COLO829 (cell line): ENCODE measurements at regions not wholly inside any gene's neighbourhood (a gene's known extent, or its start where the extent isn't known, plus 50 kb on each side); places are given as distances from the start of the nearest gene placed in this dataset.

Experiments used
- DNase-seq: peaks from one replicate; pipeline ENCODE4 v3.0.0; 2012; ENCODE audit warnings: low spot score

DNA sequence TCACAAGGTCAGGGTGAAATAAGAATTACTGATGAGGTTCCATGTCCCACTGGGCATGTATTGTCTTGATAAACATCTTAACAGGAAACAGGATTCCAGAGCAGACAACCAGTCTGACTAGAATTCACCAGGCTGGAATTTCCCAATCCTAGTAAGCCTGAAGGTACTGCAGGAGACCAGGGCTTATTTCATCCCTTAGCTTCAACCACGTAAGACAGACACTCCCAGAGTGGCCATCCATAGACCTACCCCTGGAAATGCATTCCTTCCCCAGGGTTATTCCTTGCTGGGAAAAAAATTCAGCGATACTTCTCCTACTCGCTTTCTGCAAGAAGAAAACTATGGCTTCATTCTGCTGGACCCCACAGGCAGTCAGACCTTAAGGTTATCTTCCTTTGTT lies 785.4 kb downstream of the NR2F1-AS1 start:
- no peak for DNase-seq

- no peak for DNase-seq
Measured at GRCh38 chr5:92780057-92780456, 801.0 kb downstream of the NR2F1-AS1 start.

DNA sequence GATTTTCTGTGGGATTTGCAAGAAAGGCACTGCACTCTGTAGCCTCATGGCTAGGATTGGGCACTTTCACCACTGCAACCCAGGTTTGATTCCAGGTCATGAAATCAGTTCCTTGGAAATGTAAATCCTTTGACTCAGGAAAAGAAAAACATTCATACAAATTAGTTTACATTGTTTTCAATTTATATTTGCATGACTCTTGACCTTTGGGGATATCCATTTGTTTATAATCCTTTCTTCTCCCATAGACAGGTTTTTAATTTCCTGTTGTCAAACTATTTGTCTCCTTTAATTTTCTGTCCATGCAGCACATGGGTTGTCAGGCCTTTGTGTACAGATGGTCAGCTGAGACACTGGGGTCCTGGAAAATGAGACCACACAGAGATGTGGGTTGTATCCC lies 801.5 kb downstream of the NR2F1-AS1 start:
- no peak for DNase-seq

- DNase-seq = no peak
Measured at GRCh38 chr5:92778261-92778660, 802.8 kb downstream of the NR2F1-AS1 start.

DNA sequence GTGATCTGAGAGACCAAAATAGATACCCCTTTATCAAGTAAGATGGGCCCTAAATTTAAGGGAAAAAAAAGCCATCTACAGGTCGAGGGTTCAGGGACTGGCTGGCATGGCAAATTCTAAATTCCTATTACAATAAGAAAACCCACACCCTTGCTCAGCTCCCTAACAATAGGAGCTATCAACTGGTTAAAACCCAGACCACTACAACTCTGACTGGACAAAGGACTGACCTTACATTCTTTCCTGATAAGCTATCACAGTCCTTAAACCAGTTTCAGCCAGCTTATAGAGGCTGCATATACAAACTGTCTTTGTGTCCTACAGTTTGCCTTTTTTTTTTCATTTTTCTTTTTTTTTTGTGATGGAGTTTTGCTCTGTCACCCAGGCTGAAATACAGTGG lies 803.6 kb downstream of the NR2F1-AS1 start:
- no peak for DNase-seq

GRCh38 chr5:92775711-92776615 lies 805.1 kb downstream of the NR2F1-AS1 start:
- no peak for DNase-seq

DNA sequence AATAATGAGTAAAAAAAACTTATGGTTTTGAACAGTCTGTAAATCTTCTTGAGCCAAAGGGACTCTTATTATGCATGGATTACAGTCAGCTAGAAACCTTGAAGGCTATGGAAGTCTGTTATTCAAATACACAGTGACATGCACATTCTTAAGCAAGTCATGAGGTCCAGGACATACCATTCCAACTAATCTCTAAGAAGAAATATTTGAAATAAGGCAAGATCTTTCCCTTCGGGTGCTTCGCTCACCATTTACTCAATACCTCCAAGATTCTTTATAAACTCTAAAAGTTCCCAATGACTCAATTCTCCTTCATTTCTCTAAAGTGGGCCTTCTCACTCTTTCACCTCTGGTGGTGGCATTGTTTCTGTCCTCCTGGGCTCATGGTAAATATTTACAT lies 811.0 kb downstream of the NR2F1-AS1 start:
- DNase-seq = no peak

GRCh38 chr5:92761585-92761984 lies 819.4 kb downstream of the NR2F1-AS1 start:
- peak; percentile 69 for DNase-seq

GRCh38 chr5:92760550-92760949 lies 820.5 kb downstream of the NR2F1-AS1 start:
- DNase-seq = no peak

DNA sequence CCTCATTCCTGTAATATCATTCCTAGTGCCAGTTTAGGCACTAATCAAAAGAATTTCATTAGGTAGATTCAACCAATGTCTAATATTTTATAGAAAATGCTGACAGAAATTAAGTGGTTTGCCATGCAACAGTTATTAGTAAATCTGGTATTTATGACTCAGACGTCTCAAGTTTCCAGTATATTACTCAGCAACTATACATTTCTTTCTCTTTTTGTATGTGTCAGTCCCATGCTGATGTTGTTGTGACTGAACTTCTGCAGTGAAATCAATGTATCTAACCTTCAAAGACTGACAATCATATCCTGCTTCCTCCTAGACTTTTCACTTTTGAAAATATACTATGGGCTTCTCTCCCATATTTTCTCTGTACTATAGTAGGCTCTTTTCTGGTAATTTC lies 822.5 kb downstream of the NR2F1-AS1 start:
- DNase-seq = peak; percentile 44

DNA sequence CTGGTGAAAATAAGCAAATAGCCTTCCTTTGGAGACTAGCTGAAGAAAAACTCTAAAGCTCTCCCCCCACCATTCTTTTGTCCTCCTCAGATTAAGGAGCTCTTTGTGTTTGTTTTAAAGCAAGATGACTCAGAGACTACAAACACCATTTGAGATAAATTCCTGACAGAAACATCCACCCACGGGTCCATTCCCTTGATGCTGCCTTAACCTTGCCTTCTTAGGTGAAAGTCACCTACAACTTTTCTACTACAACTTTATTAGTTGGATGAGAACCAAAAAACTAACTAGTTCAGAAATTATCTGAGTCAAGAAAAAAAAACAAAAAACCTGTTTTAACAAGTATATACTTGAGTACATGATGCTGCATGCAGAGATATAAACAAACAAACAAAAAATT lies 831.1 kb downstream of the NR2F1-AS1 start:
- peak; percentile 45 for DNase-seq

DNA sequence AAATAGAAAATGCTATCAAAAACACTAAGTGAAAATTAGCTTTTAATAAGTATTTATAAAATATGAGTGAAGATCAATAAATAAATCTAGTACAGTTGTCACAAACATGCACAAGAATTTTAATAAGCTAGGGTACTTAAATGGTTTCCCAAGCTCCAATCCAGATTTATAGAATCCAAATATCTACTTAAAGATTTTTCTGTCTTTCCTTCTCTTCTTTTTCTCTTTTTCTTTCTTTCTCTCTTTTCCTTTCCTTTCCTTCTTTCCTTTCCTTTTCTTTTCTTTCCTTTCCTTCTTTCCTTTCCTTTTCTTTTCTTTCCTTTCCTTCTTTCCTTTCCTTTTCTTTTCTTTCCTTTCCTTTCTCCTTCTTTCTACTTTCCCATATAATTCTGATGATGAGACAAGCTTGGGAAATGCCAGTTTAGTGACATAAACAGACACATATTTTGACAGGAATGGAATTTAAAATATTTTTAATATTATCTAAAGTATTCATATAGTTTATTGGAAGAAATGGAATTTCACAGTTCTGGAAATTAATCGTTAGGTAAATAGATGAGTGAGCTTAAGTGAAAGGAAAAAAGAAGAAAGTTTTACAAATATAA lies 832.8 kb downstream of the NR2F1-AS1 start:
- DNase-seq = no peak

- DNase-seq = no peak
Measured at GRCh38 chr5:92741906-92742305, 839.1 kb downstream of the NR2F1-AS1 start.

GRCh38 chr5:92734211-92734940 lies 846.6 kb downstream of the NR2F1-AS1 start:
- no peak for DNase-seq

GRCh38 chr5:92730486-92730885 lies 850.5 kb downstream of the NR2F1-AS1 start:
- DNase-seq = no peak

- DNase-seq = no peak
Measured at GRCh38 chr5:92729088-92729487, 851.9 kb downstream of the NR2F1-AS1 start.

- no peak for DNase-seq
Measured at GRCh38 chr5:92715946-92716520, 865.0 kb downstream of the NR2F1-AS1 start.

- no peak for DNase-seq
Measured at GRCh38 chr5:92713826-92714225, 867.2 kb downstream of the NR2F1-AS1 start.

DNA sequence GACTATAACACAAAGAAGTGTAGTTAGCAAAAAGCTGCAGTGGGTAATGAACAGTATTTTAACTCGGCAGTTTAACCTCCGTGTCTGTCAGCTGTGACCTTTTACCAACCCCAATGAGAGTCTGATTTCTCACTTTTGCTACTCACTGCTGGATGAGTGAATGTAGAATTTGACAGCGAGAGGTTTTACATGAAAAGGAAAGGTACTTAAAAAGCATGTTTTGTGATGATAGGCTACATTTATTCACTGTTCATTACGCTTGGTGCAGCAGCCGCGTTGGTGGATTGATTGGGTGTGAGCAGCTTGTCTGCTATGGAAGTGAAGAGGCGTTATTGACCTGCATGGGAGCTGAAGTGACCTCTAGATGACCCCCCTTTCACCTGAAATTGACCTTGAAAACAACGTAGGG lies 867.7 kb downstream of the NR2F1-AS1 start:
- DNase-seq = no peak

DNA sequence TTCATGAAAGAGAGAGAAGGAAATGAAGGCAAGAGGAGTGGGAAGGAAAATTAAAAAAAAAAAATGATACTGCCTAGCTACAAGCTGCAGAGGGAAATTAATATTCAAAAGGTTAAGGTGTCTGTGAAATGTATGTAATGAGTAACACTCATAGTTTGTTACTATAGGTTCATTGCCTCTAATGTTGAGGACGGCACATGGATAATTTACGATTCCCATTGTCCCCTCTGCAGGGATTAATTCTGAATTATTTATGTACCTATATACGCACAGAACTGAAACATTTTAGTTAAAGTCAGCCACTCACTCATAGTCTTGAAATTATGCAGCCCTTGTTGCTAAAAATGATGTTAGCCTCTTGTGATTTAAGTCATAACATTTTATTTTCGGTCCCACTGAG lies 869.1 kb downstream of the NR2F1-AS1 start:
- no peak for DNase-seq

DNA sequence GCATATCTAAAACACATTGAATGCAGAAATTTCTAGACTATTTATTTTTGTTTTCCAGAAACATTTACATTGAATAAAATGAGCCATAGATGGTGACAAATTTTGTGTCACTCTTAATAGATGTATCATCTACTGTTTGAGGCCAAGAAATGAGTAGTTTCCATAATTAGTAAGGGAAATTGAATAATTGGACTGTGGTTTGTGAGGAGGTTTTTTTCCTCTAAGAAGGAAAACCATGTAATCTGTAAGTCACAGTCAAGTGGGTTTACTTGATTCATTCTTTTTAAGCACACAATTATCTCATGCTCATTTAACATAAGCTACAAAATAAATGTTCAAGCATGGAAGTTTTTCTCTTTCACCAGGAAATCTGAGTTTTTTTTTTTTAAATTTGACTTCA lies 876.4 kb downstream of the NR2F1-AS1 start:
- DNase-seq = no peak

DNA sequence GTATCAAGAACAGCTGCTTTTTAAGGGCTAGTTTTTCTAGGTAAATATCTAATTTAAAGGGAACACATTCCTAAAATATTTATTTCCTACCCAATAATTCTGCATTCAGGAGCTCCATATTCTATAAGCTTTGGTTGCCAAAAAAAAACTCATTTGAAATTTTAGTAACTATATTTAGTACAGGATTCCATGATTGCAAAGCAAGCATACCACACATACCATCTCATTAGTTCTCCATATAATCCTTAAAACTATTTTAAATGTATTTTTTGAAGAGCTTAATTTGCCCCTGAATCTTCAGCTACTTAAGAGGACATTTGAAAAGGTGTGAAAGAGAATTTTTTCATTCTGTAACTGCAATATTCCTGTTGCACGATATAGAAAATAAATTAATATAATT lies 877.0 kb downstream of the NR2F1-AS1 start:
- DNase-seq = no peak
